ENCODE measurements at regions not wholly inside any gene's neighbourhood (a gene's known extent, or its start where the extent isn't known, plus 50 kb on each side); places are given as distances from the start of the nearest gene placed in this dataset.

- WGBS (ENCODE audit: insufficient coverage): 81% methylated on average over 12 of the region's 12 CpGs
- Histone ChIP-seq H3K27me3 (ENCODE audit: control insufficient read depth, insufficient read depth, low read length) (no peaks in the 10 kb centered on the region), H3K4me1 (ENCODE audit: control insufficient read depth, insufficient read depth, low read length) (peaks cover 2% of the 10 kb centered on the region), H3K27ac (ENCODE audit: low read length) (no peak overlapping the region), H3K4me3 (ENCODE audit: low read length) (no peak overlapping the region), H3K9me3 (ENCODE audit: control insufficient read depth, insufficient read depth, low read length) (no peaks in the 10 kb centered on the region), H3K36me3 (ENCODE audit: control insufficient read depth, insufficient read depth, low read length) (no peaks in the 10 kb centered on the region)
- Mint-ChIP-seq H3K36me3 (no peaks in the 10 kb centered on the region), H3K4me3 (no peak overlapping the region), H3K9me3 (no peaks in the 10 kb centered on the region), H3K4me1 (peaks cover 6 to 10% of the 10 kb centered on the region in 2 donors), H3K27me3 (ENCODE audit: low read depth in 2 of 2) (peaks cover 12 to 15% of the 10 kb centered on the region in 2 donors), H3K27ac (no peak overlapping the region)
- TF ChIP-seq CTCF (IDR thresholded peaks at IDR 0.05): no peak
- ATAC-seq (no peak), DNase-seq (no peak)
- intact Hi-C loops (cut with micrococcal nuclease): no loop called here
These were observed 95.7 kb upstream of the C1QTNF9B start for GRCh38 chr13:23992781-23993679.

GRCh38 chr13:23993680-23993985, 96.3 kb upstream of the C1QTNF9B start:
- intact Hi-C loops (cut with micrococcal nuclease): no loop called here
- 93% methylated on average over 1 of the region's 1 CpG for WGBS (ENCODE audit: insufficient coverage)
- DNase-seq (no peak), ATAC-seq (no peak)
- peaks cover 12 to 13% of the 10 kb centered on the region in 2 donors for H3K27me3 Mint-ChIP-seq (ENCODE audit: low read depth in 2 of 2)
- no peaks in the 10 kb centered on the region for H3K9me3 ChIP-seq (ENCODE audit: control insufficient read depth, insufficient read depth, low read length)
- no peak overlapping the region for H3K27ac Mint-ChIP-seq
- H3K36me3 ChIP-seq (ENCODE audit: control insufficient read depth, insufficient read depth, low read length): no peaks in the 10 kb centered on the region
- H3K4me3 Mint-ChIP-seq: no peak overlapping the region
- H3K27me3 ChIP-seq (ENCODE audit: control insufficient read depth, insufficient read depth, low read length): no peaks in the 10 kb centered on the region
- H3K36me3 Mint-ChIP-seq: no peaks in the 10 kb centered on the region
- H3K4me1 Mint-ChIP-seq: peaks cover 6 to 10% of the 10 kb centered on the region in 2 donors
- no peak overlapping the region for H3K27ac ChIP-seq (ENCODE audit: low read length)
- H3K4me1 ChIP-seq (ENCODE audit: control insufficient read depth, insufficient read depth, low read length): peaks cover 2% of the 10 kb centered on the region
- H3K9me3 Mint-ChIP-seq: no peaks in the 10 kb centered on the region
- TF ChIP-seq CTCF (IDR thresholded peaks at IDR 0.05): no peak
- no peak overlapping the region for H3K4me3 ChIP-seq (ENCODE audit: low read length)

- peaks cover 6 to 10% of the 10 kb centered on the region in 2 donors for H3K4me1 Mint-ChIP-seq
- H3K9me3 Mint-ChIP-seq: no peaks in the 10 kb centered on the region
- H3K27ac Mint-ChIP-seq: no peak overlapping the region
These were observed 98.2 kb upstream of the C1QTNF9B start for GRCh38 chr13:23995283-23996073.

More at GRCh38 chr13:23995283-23996073, 98.2 kb upstream of the C1QTNF9B start:
- TF ChIP-seq CTCF (IDR thresholded peaks at IDR 0.05): no peak
- Histone ChIP-seq H3K27me3 (ENCODE audit: control insufficient read depth, insufficient read depth, low read length) (no peaks in the 10 kb centered on the region), H3K4me1 (ENCODE audit: control insufficient read depth, insufficient read depth, low read length) (peaks cover 2% of the 10 kb centered on the region), H3K4me3 (ENCODE audit: low read length) (no peak overlapping the region), H3K36me3 (ENCODE audit: control insufficient read depth, insufficient read depth, low read length) (no peaks in the 10 kb centered on the region), H3K9me3 (ENCODE audit: control insufficient read depth, insufficient read depth, low read length) (no peaks in the 10 kb centered on the region), H3K27ac (ENCODE audit: low read length) (no peak overlapping the region)
- DNase-seq: no peak
- intact Hi-C loops (cut with micrococcal nuclease): no loop called here
- 30% methylated on average over 5 of the region's 6 CpGs for WGBS (ENCODE audit: insufficient coverage)
- Mint-ChIP-seq H3K27me3 (ENCODE audit: low read depth in 2 of 2) (peaks cover 7 to 9% of the 10 kb centered on the region in 2 donors), H3K36me3 (no peaks in the 10 kb centered on the region), H3K4me3 (no peak overlapping the region)
- ATAC-seq: peak in 2 of 3 donors; percentile 38 to 58
